MV-4-11 (cell line): ENCODE measurements at regions not wholly inside any gene's neighbourhood (a gene's known extent, or its start where the extent isn't known, plus 50 kb on each side); places are given as distances from the start of the nearest gene placed in this dataset.

Experiments used
- DNase-seq: peaks from one replicate; lab custom pipeline; 2025; lab: John Stamatoyannopoulos, UW

DNA sequence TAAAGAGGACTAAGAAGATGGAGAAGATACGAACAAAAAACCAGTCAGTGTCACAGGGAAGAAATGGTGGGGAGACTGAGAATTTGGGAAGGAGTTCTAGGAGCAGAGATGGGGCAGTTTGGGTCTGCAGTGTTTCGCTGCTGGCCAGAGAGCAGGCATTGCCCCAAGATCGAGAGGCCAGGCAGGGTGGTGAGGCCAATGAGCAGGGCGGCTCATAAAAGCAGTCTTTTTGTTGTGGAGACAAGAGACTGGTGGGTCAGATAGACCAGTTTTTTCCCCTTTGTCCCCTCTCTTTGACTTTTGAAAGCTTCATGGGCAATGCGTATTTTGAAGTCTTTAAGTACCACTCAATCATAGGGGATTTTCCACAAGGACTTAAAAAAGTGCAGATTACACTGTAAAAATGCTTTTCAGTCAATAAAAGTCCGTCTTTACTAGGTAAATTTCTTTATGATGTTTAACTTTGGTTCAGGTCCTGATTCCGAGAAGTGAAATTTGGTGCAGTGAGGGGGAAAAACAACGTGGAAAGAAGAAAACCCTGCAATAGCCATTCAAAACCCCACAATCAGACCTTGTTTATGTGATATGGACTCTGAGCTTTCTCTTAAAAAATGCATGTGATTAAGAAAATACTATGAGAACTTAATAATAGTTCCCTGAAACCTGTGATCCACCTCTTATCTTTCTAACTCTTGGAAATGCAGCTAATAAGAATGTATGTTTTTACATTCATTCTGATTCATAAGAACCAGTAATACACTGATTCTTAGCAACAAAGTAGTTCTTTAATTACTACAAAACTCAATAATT, 338.9 kb downstream of the KLF5 start:
- no peak for DNase-seq

DNA sequence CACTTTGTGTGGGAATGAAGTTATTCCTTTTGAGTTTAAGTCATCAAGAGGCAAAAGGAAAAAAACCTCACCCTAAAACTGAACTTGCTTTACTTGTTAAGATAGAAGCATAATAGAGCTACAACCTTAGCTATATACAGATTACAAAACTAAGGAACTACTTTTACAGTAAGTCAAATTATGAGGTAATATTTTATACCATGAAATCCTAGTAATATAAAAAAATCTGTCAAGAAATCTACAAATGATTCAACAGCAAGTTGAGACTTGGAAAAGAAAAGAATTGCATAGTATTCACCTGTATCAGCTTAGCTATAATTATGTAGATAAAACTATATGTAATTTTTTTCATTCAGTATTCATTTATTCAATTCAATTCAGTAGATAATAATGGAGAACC, 335.3 kb downstream of the KLF5 start:
- DNase-seq, result no peak

- no peak for DNase-seq
Measured at GRCh38 chr13:73390100-73390499, 331.3 kb downstream of the KLF5 start.

DNA sequence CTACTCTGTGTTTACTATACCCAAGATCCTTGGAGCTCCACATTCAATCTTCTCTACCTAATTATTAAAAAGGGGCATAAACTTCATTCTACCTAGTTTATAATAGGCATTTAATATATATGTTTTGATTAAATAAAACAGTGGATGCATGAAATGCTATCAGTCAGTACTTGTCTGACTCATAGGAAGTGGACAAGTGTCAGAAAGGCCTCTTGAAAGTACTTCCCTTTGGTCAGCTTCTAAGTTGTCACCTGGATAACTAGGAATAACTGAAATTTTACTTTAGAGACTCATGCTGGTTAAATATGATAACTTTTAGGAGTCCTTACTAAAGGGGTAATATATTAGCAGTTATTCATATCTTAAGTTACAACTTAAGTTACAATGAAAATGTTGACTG, 329.8 kb downstream of the KLF5 start:
- DNase-seq, result no peak

DNA sequence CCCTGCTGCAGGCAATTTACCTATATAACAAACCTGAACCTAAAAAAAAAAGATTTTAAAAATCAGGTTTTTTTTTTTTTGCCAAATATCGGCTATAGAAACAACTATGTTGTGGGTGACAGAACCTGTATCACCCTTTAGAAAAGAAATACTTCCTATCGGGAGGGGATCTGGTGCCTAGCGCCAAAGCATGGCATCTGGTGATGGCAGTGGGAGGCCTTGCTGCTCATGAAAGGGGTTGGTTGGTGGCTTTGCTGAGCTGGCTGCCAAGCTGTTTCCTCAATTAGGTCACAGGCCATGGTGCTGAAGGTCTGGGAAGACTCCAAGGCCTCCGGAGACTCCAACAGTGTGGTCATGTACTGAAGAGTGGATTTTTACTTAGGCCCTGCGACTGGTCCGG, 328.5 kb downstream of the KLF5 start:
- DNase-seq, result no peak

- no peak for DNase-seq
Measured at GRCh38 chr13:73385848-73386247, 327.0 kb downstream of the KLF5 start.

DNA sequence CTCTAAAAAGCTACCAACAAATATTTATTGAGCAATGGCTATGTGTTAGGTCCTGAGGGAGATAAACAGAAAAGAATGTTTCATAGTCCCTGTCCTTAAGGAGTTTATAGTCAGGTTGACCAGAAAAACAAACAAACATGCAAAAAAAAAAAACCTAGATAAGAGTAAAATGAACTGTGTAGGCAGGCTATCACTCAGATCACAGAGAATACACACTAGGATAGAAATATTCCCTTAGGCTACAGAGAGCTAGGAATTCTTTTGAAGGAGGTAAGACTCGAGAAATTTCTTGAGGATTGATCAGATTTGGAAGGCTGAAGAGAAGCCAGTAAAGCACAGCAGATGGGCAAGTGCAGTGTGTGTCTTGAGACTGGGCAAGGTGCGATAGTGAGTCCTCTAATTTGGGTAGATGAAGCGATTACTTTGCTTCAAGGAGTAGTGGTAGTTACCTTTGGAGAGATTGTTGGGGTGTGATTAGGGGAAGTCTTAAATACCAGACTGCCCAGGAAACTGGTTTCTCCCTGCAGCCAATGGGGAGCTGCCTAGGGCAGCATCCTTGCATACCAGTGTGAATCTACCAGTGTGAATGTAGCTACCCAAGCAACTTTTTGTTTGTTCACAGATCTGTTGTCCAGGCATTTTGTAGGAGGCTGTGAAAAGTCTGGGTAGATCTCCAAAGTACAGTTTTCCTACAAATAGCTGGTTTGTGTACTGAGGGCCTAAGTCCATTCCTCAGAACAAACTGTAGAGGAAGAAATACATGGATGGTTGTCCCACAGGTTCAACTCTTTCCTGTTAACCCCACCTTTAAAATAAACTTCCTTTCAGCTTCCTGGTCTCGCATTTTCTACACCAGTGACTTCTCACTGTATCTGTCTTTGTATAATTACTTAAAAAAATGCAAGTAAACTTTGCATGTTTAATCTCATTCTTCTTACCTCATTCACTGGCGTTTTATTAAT, 314.1 kb downstream of the KLF5 start:
- no peak for DNase-seq

DNA sequence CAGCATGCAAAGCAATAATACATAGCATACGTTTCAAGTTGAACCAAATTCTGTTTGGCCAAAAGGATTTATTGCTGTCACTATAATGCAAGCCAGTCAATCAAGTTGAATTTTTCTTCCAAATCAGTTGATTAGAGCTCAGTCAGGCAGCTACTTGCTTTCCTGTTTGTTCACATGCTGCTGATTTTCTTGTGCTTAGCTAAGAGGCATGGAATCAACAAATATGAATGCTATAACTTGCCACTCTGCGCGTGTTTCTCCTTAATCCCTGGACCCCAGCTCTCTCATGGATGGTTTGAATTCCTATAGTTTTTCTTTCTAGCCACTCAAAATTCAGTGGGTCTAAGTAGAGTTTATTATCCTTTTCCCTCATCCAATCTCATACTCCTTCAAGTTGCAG, 311.3 kb downstream of the KLF5 start:
- no peak for DNase-seq

DNA sequence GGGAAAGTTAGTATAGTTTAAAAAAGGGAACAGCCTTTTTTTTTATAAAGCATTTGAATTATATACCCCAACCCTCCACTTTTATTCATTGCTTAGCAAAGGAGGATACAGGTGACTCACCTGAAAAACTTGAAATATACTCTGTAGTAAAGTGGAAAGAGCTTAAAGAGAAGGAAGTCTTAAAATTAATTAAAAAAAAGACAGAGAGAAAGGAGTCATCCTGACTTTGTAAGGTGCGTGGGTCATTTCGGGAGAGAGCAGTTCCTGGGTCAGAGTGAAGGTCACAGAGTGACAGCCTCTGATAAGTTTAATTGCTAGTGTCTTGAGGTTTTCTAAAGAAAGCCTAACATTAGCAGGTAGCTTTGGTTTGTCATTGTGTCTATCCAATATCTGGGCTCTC, 310.3 kb downstream of the KLF5 start:
- DNase-seq, result no peak

DNA sequence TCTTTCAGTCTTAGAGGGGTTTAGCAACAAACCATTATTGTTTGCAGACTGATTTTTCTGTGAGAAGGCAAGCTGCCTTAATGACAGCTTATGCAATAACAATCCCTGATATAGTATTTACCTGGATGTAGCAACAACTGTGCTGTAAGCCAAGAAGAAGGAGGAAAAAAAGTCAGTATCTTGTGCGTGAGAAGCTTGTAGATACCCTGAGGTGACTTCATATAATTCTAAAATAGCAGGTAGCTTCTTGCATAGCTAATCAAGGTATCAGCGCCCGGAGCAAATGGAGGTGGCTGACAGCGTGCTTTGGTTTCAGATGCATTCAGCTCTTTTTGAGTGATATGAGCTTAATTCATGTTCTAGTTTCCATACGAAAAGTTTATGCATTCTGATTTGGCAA, 309.8 kb downstream of the KLF5 start:
- DNase-seq, result no peak

- no peak for DNase-seq
Measured at GRCh38 chr13:73367886-73368285, 309.1 kb downstream of the KLF5 start.

GRCh38 chr13:73366241-73366640, 307.4 kb downstream of the KLF5 start:
- no peak for DNase-seq

- DNase-seq, result no peak
Measured at GRCh38 chr13:73365681-73366080, 306.9 kb downstream of the KLF5 start.

DNA sequence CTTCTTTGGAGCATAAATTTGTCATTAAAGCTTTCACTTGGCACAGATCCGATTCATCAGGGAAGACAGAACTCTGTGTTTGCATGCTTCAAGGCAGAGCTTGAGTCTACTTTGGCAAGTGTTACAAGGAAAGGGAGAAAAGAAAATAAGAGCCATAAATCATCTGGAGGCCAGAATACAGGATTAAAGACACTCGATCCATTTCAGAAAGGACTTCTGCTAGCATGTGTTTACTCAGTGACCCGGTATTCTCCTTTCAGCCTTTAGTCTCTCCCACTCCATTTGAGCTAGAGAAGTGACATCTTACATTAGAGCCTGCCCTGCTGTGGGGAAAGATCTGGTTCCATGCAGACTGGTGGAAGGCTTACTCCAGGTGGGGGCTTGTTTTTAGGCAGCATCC, 306.4 kb downstream of the KLF5 start:
- DNase-seq, result no peak

GRCh38 chr13:73364736-73365135, 305.9 kb downstream of the KLF5 start:
- DNase-seq, result no peak

- no peak for DNase-seq
Measured at GRCh38 chr13:73358606-73359095, 299.8 kb downstream of the KLF5 start.

GRCh38 chr13:73355134-73355533, 296.3 kb downstream of the KLF5 start:
- DNase-seq, result no peak

GRCh38 chr13:73351730-73352129, 292.9 kb downstream of the KLF5 start:
- DNase-seq, result no peak

DNA sequence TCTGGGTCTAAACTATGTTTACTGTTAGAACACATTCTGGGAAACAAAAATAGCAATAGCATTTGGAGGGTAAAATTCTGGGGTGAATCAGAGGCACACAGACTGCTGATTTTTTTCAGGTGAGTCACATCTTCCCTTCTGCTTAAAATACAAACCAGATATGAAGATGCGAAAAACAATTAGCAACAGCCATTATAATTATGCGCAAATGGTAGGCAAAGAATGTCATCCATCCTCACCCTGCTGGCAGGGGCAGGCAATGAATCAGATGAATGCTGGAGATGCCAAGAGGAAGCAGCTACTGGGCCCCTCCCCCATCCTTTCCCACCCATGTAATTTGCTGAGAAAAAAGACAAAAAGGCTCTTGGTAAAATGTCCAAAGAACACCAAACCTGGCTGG, 282.9 kb downstream of the KLF5 start:
- no peak for DNase-seq

- DNase-seq, result no peak
Measured at GRCh38 chr13:73340069-73340468, 281.3 kb downstream of the KLF5 start.

- DNase-seq, result no peak
Measured at GRCh38 chr13:73339086-73339485, 280.3 kb downstream of the KLF5 start.

DNA sequence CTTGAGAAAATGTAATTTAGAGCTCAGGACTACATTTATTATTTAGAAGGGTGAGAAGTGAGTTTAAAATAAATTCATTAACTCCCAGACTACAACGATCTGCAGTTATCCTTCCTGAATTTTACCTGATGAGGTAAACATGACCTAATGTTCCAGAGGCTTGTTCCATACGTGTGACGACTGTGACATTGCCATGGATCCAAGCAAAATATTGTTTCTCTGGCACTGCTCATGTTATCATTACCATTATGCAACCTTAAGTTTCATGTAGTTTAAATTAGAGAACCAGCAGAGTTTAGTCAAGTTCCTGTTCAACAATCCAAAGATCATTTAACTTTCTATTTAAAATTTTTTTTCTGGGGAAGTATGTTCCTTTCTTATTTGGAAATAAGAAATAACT, 279.6 kb downstream of the KLF5 start:
- DNase-seq, result peak; percentile 48

DNA sequence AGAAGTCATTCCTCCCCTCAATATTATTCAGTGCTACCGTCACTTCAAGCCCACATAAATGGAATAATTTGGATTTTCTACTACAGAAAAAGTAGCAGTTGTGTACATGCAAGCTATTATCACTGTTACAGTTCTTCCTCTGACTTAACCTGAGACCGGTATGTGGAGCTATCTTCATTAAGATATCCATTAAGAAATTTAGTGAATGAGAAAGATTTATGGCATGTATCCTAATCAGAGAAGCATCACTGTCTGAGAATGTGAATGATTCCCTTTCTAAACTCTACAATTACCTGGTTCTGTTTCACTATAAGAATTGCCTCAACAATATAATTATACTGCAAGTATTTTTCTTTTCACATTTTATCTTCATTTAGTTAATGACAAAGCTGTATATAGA, 278.7 kb downstream of the KLF5 start:
- DNase-seq, result no peak
